HUES64 (cell line): ENCODE measurements at regions not wholly inside any gene's neighbourhood (a gene's known extent, or its start where the extent isn't known, plus 50 kb on each side); places are given as distances from the start of the nearest gene placed in this dataset.

ENCODE experiments used
- H3K27ac ChIP-seq: 2 replicates; pipeline ENCODE4 v1.7.0; 2013; ENCODE audit warnings: low read depth, low read length, inconsistent platforms
- H3K27me3 ChIP-seq: 2 replicates; pipeline ENCODE4 v1.6.1; 2013; ENCODE audit warnings: mild to moderate bottlenecking, low read length; ENCODE audit not compliant: insufficient read depth
- H3K36me3 ChIP-seq: 2 replicates; pipeline ENCODE4 v1.6.1; 2013; ENCODE audit warnings: mild to moderate bottlenecking, low read length; ENCODE audit not compliant: insufficient read depth
- H3K4me1 ChIP-seq: 2 replicates; pipeline ENCODE4 v1.6.1; 2013; ENCODE audit warnings: mild to moderate bottlenecking, low read length, moderate library complexity; ENCODE audit not compliant: insufficient read depth
- H3K4me3 ChIP-seq: 2 replicates; pipeline ENCODE4 v1.5.1; 2013; ENCODE audit warnings: mild to moderate bottlenecking, low read length, moderate library complexity
- H3K9ac ChIP-seq: 2 replicates; pipeline ENCODE4 v1.6.1; 2013; ENCODE audit warnings: mild to moderate bottlenecking, low read depth, low read length
- H3K9me3 ChIP-seq: 2 replicates; pipeline ENCODE4 v1.6.1; 2013; ENCODE audit warnings: low read depth, low read length; ENCODE audit not compliant: insufficient read depth
- WGBS: fragments of 150-250, 120-280 bp; methylation state at CpG from one replicate; pipeline ENCODE4 v1.1.7; 2013; ENCODE audit warnings: missing lambda C conversion rate; 5-methylcytosine and 5-hydroxymethylcytosine counted together

GRCh38 chr10:60446851-60447250 is 57.2 kb upstream of the ANK3 start:
- Histone ChIP-seq H3K4me3 (no peak overlapping the region), H3K4me1 (peaks cover 16% of the 10 kb centered on the region), H3K27me3 (no peaks in the 10 kb centered on the region), H3K27ac (no peak overlapping the region), H3K9ac (no peak overlapping the region), H3K9me3 (no peaks in the 10 kb centered on the region), H3K36me3 (no peaks in the 10 kb centered on the region)
- WGBS: 82% methylated on average over 3 of the region's 3 CpGs

GRCh38 chr10:60446070-60446833 is 56.6 kb upstream of the ANK3 start:
- Histone ChIP-seq H3K9me3 (no peaks in the 10 kb centered on the region), H3K9ac (no peak overlapping the region), H3K36me3 (no peaks in the 10 kb centered on the region), H3K4me1 (peaks cover 16% of the 10 kb centered on the region), H3K27ac (no peak overlapping the region), H3K4me3 (no peak overlapping the region), H3K27me3 (no peaks in the 10 kb centered on the region)
- WGBS: 81% methylated on average over 3 of the region's 5 CpGs

GRCh38 chr10:60444494-60445064 is 54.9 kb upstream of the ANK3 start:
- peaks cover 16% of the 10 kb centered on the region for H3K4me1 ChIP-seq
- H3K4me3 ChIP-seq: no peak overlapping the region
- no peak overlapping the region for H3K27ac ChIP-seq
- no peaks in the 10 kb centered on the region for H3K9me3 ChIP-seq
- WGBS: no CpG with 5 or more reads among the region's 1 CpG
- H3K9ac ChIP-seq: no peak overlapping the region
- H3K36me3 ChIP-seq: no peaks in the 10 kb centered on the region
- H3K27me3 ChIP-seq: no peaks in the 10 kb centered on the region

GRCh38 chr10:60443346-60443745 is 53.7 kb upstream of the ANK3 start:
- 96% methylated on average over 3 of the region's 3 CpGs for WGBS
- H3K36me3 ChIP-seq: no peaks in the 10 kb centered on the region

GRCh38 chr10:60441515-60441914 is 51.8 kb upstream of the ANK3 start:
- no CpG with 5 or more reads among the region's 1 CpG for WGBS
- H3K4me1 ChIP-seq: peaks cover 15% of the 10 kb centered on the region

More at GRCh38 chr10:60443346-60443745, 53.7 kb upstream of the ANK3 start:
- H3K27ac ChIP-seq: no peak overlapping the region
- H3K9me3 ChIP-seq: no peaks in the 10 kb centered on the region
- H3K4me3 ChIP-seq: no peak overlapping the region
- no peaks in the 10 kb centered on the region for H3K27me3 ChIP-seq
- no peak overlapping the region for H3K9ac ChIP-seq
- peaks cover 16% of the 10 kb centered on the region for H3K4me1 ChIP-seq

GRCh38 chr10:60439641-60440040 is 50.0 kb upstream of the ANK3 start:
- WGBS: 93% methylated on average over 2 of the region's 2 CpGs
- Histone ChIP-seq H3K27me3 (no peaks in the 10 kb centered on the region), H3K4me3 (no peak overlapping the region), H3K4me1 (peaks cover 5% of the 10 kb centered on the region; the same call in 1 of the 2 replicates), H3K9ac (no peak overlapping the region), H3K9me3 (no peaks in the 10 kb centered on the region), H3K36me3 (no peaks in the 10 kb centered on the region), H3K27ac (no peak overlapping the region)

More at GRCh38 chr10:60441515-60441914, 51.8 kb upstream of the ANK3 start:
- H3K9me3 ChIP-seq: no peaks in the 10 kb centered on the region
- no peaks in the 10 kb centered on the region for H3K27me3 ChIP-seq
- no peak overlapping the region for H3K4me3 ChIP-seq
- H3K36me3 ChIP-seq: no peaks in the 10 kb centered on the region
- H3K9ac ChIP-seq: no peak overlapping the region
- H3K27ac ChIP-seq: no peak overlapping the region
